SK-N-MC (cell line): ENCODE measurements at regions not wholly inside any gene's neighbourhood (a gene's known extent, or its start where the extent isn't known, plus 50 kb on each side); places are given as distances from the start of the nearest gene placed in this dataset.

Experiments used
- EZH2 ChIP-seq: fragments of 200-600 bp; sonication (generic); IDR thresholded peaks from one replicate; pipeline ENCODE4 v1.6.1; 2017; ENCODE audit warnings: antibody characterized with exemption
- FOXP2 ChIP-seq: optimal IDR thresholded peaks from 2 replicates; pipeline ENCODE3; 2011; ENCODE audit warnings: mild to moderate bottlenecking, moderate library complexity; ENCODE audit not compliant: insufficient read depth; ENCODE audit errors: extremely low read length, control extremely low read depth
- POLR2AphosphoS5 ChIP-seq: IDR thresholded peaks from 2 replicates; pipeline ENCODE4 v1.6.1; 2012; ENCODE audit warnings: mild to moderate bottlenecking, low read depth, low read length, borderline replicate concordance

DNA sequence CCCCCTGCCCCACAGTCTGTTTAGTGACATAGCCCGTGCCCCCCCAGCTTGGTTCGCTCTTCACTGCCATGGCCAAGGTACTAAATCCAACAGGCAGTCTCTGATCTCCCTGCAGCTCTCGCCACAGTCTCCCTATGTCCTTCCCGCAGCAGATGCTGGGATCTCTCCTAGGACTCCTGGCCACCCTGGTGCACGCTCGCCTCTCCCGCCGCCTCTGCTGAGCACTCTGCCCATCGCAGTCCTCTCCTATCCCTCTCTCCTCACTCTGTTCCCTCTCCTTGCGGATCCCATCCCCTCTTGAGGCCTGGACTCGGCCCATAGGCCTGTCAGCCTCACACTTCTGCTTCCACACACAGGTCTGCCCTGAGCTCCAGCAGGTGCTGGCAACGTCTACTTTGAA lies 204.8 kb upstream of the TCERG1L start:
- no peak for TF ChIP-seq EZH2
- no peak for TF ChIP-seq POLR2AphosphoS5
- TF ChIP-seq FOXP2 = no peak
